Fibroblast of lung (primary cell): ENCODE measurements at regions not wholly inside any gene's neighbourhood (a gene's known extent, or its start where the extent isn't known, plus 50 kb on each side); places are given as distances from the start of the nearest gene placed in this dataset.

Experiments used
- DNase-seq, 2 donors: peaks; one replicate each; pipeline versions ENCODE4 v3.0.0 to v3.0.0-alpha.2; 2010; ENCODE audit warnings: low read depth in 2 of 2
- H2AFZ ChIP-seq: 2 replicates; pipeline ENCODE4 v1.5.1; 2012; ENCODE audit warnings: low read length, control low read depth, inconsistent platforms
- H3K27ac ChIP-seq: 2 replicates; pipeline ENCODE4 v1.5.1; 2011; ENCODE audit warnings: low read length, control low read depth; ENCODE audit not compliant: insufficient read depth
- H3K27me3 ChIP-seq: 2 replicates; pipeline ENCODE4 v1.5.1; 2011; ENCODE audit warnings: mild to moderate bottlenecking, low read length; ENCODE audit not compliant: control insufficient read depth, insufficient read depth
- H3K36me3 ChIP-seq: 2 replicates; pipeline ENCODE4 v1.5.1; 2011; ENCODE audit warnings: low read length; ENCODE audit not compliant: control insufficient read depth, insufficient read depth
- H3K4me1 ChIP-seq: 2 replicates; pipeline ENCODE4 v1.5.1; 2011; ENCODE audit warnings: low read length; ENCODE audit not compliant: control insufficient read depth, insufficient read depth; ENCODE audit errors: extremely low read depth
- H3K4me2 ChIP-seq: 2 replicates; pipeline ENCODE4 v1.5.1; 2011; ENCODE audit warnings: low read length, control low read depth; ENCODE audit not compliant: insufficient read depth; ENCODE audit errors: extremely low read depth
- H3K4me3 ChIP-seq, 4 experiments: fragments of 200-600 bp in 1 of 4; sonication (generic) in 1 of 4; replicated peaks in 1 of 4; 2 replicates each; pipeline ENCODE4 v1.5.1; 2011 to 2016; ENCODE audit warnings: low read length in 4 of 4, low read depth in 3 of 4, mild to moderate bottlenecking in 3 of 4, control low read depth in 2 of 4, inconsistent platforms in 1 of 4, mixed read lengths in 1 of 4; ENCODE audit not compliant: insufficient read depth in 1 of 4; ENCODE audit errors: control extremely low read depth in 1 of 4
- H3K79me2 ChIP-seq: 2 replicates; pipeline ENCODE4 v1.5.1; 2012; ENCODE audit warnings: mild to moderate bottlenecking, low read length, inconsistent platforms; ENCODE audit not compliant: control insufficient read depth, insufficient read depth
- H3K9ac ChIP-seq: 2 replicates; pipeline ENCODE4 v1.5.1; 2011; ENCODE audit warnings: mild to moderate bottlenecking, low read length, control low read depth; ENCODE audit not compliant: insufficient read depth
- H3K9me3 ChIP-seq: 2 replicates; pipeline ENCODE4 v1.5.1; 2012; ENCODE audit warnings: low read depth, low read length; ENCODE audit not compliant: control insufficient read depth, insufficient read depth
- H4K20me1 ChIP-seq: 2 replicates; pipeline ENCODE4 v1.5.1; 2011; ENCODE audit warnings: low read length; ENCODE audit not compliant: control insufficient read depth, insufficient read depth; ENCODE audit errors: extremely low read depth
- CTCF ChIP-seq, 2 donors: IDR thresholded peaks in 1 of 2; conservative IDR thresholded peaks in 1 of 2; 1 replicate in 1 of 2; 2 replicates in 1 of 2; pipeline ENCODE4 v1.5.1; 2011 to 2012; ENCODE audit warnings: low read length in 2 of 2, control low read depth in 1 of 2, inconsistent platforms in 1 of 2, low read depth in 1 of 2, mild to moderate bottlenecking in 1 of 2
- EZH2 ChIP-seq: IDR thresholded peaks from 2 replicates; pipeline ENCODE4 v1.5.1; 2012; ENCODE audit warnings: low read length, control low read depth, mild to moderate bottlenecking; ENCODE audit errors: missing control alignments

- no peak for DNase-seq
- Histone ChIP-seq H3K36me3 (no peaks in the 10 kb centered on the region), H3K4me2 (no peak overlapping the region), H3K27ac (no peak overlapping the region), H3K9ac (no peak overlapping the region), H3K4me1 (no peaks in the 10 kb centered on the region), H3K27me3 (peaks cover 13% of the 10 kb centered on the region), H3K9me3 (no peaks in the 10 kb centered on the region), H3K79me2 (no peaks in the 10 kb centered on the region), H2AFZ (no peak overlapping the region), H4K20me1 (no peaks in the 10 kb centered on the region), H3K4me3 (no peak overlapping the region)
- TF ChIP-seq CTCF (conservative IDR thresholded peaks at IDR 0.05 in 1 of 2, IDR thresholded peaks at IDR 0.05 in 1 of 2; ENCODE audit: low read depth in 1 of 2, low read length in 2 of 2) (no peak), EZH2 (no peak)
These were observed 197.5 kb upstream of the TMEM45B start for GRCh38 chr11:129618046-129618569.

- Histone ChIP-seq H2AFZ (no peak overlapping the region), H3K79me2 (no peaks in the 10 kb centered on the region), H4K20me1 (no peaks in the 10 kb centered on the region), H3K27ac (no peak overlapping the region), H3K4me1 (no peaks in the 10 kb centered on the region), H3K4me3 (no peak overlapping the region), H3K36me3 (no peaks in the 10 kb centered on the region), H3K27me3 (peaks cover 17% of the 10 kb centered on the region), H3K4me2 (no peak overlapping the region), H3K9ac (no peak overlapping the region), H3K9me3 (no peaks in the 10 kb centered on the region)
- peak; percentile 38 to 57 for DNase-seq
- TF ChIP-seq CTCF (conservative IDR thresholded peaks at IDR 0.05 in 1 of 2, IDR thresholded peaks at IDR 0.05 in 1 of 2; ENCODE audit: low read depth in 1 of 2, low read length in 2 of 2) (no peak), EZH2 (no peak)
These were observed 195.2 kb upstream of the TMEM45B start for GRCh38 chr11:129620237-129621104.

GRCh38 chr11:129625930-129626329 is 189.7 kb upstream of the TMEM45B start:
- Histone ChIP-seq H3K4me1 (no peaks in the 10 kb centered on the region), H3K27me3 (peaks cover 7% of the 10 kb centered on the region)

More at GRCh38 chr11:129625930-129626329, 189.7 kb upstream of the TMEM45B start:
- Histone ChIP-seq H3K9ac (no peak overlapping the region), H3K4me2 (no peak overlapping the region), H4K20me1 (no peaks in the 10 kb centered on the region), H3K79me2 (no peaks in the 10 kb centered on the region), H3K27ac (no peak overlapping the region), H3K36me3 (no peaks in the 10 kb centered on the region), H3K9me3 (no peaks in the 10 kb centered on the region), H2AFZ (no peak overlapping the region), H3K4me3 (no peak overlapping the region)
- no peak for DNase-seq
- TF ChIP-seq CTCF (conservative IDR thresholded peaks at IDR 0.05 in 1 of 2, IDR thresholded peaks at IDR 0.05 in 1 of 2; ENCODE audit: low read depth in 1 of 2, low read length in 2 of 2): no peak
- no peak for TF ChIP-seq EZH2
